ENCODE measurements at regions not wholly inside any gene's neighbourhood (a gene's known extent, or its start where the extent isn't known, plus 50 kb on each side); places are given as distances from the start of the nearest gene placed in this dataset.
A peak's percentile ranks its signal among the peaks of the same experiment; 100 is the strongest.

GRCh38 chr3:137061186-137061585 is 103.4 kb downstream of the IL20RB start:
- DNase-seq (ENCODE audit: low read depth in 2 of 2): no peak

GRCh38 chr3:137062250-137062649 is 104.5 kb downstream of the IL20RB start:
- no peak for DNase-seq (ENCODE audit: low read depth in 2 of 2)

GRCh38 chr3:137065381-137065780 is 107.6 kb downstream of the IL20RB start:
- no peak for DNase-seq (ENCODE audit: low read depth in 2 of 2)

GRCh38 chr3:137066092-137066491 is 108.3 kb downstream of the IL20RB start:
- DNase-seq (ENCODE audit: low read depth in 2 of 2): no peak

- DNase-seq (ENCODE audit: low read depth in 2 of 2): no peak
These were observed 113.3 kb downstream of the IL20RB start for GRCh38 chr3:137071104-137071503.

GRCh38 chr3:137075020-137075419 is 117.2 kb downstream of the IL20RB start:
- no peak for DNase-seq (ENCODE audit: low read depth in 2 of 2)

GRCh38 chr3:137078040-137078439 is 120.3 kb downstream of the IL20RB start:
- DNase-seq (ENCODE audit: low read depth in 2 of 2): no peak

- DNase-seq (ENCODE audit: low read depth in 2 of 2): no peak
These were observed 121.8 kb downstream of the IL20RB start for GRCh38 chr3:137079571-137079970.

- DNase-seq (ENCODE audit: low read depth in 2 of 2): no peak
These were observed 123.9 kb downstream of the IL20RB start for GRCh38 chr3:137081711-137082110.

- no peak for DNase-seq (ENCODE audit: low read depth in 2 of 2)
These were observed 125.0 kb downstream of the IL20RB start for GRCh38 chr3:137082763-137083162.

- DNase-seq (ENCODE audit: low read depth in 2 of 2): no peak
These were observed 125.5 kb downstream of the IL20RB start for GRCh38 chr3:137083332-137083731.

GRCh38 chr3:137084586-137084985 is 126.8 kb downstream of the IL20RB start:
- DNase-seq (ENCODE audit: low read depth in 2 of 2): no peak

- no peak for DNase-seq (ENCODE audit: low read depth in 2 of 2)
These were observed 139.6 kb downstream of the IL20RB start for GRCh38 chr3:137097386-137097785.

GRCh38 chr3:137097852-137098251 is 140.1 kb downstream of the IL20RB start:
- DNase-seq (ENCODE audit: low read depth in 2 of 2): no peak

GRCh38 chr3:137099364-137100219 is 141.8 kb downstream of the IL20RB start:
- no peak for DNase-seq (ENCODE audit: low read depth in 2 of 2)

- no peak for DNase-seq (ENCODE audit: low read depth in 2 of 2)
These were observed 142.5 kb downstream of the IL20RB start for GRCh38 chr3:137100326-137100725.

GRCh38 chr3:137103739-137104138 is 146.0 kb downstream of the IL20RB start:
- no peak for DNase-seq (ENCODE audit: low read depth in 2 of 2)

GRCh38 chr3:137105277-137105977 is 147.6 kb downstream of the IL20RB start:
- peak; percentile 30 to 32 for DNase-seq (ENCODE audit: low read depth in 2 of 2)

GRCh38 chr3:137106612-137107240 is 148.9 kb downstream of the IL20RB start:
- no peak for DNase-seq (ENCODE audit: low read depth in 2 of 2)

GRCh38 chr3:137108699-137109440 is 151.1 kb downstream of the IL20RB start:
- no peak for DNase-seq (ENCODE audit: low read depth in 2 of 2)

- DNase-seq (ENCODE audit: low read depth in 2 of 2): no peak
These were observed 152.7 kb downstream of the IL20RB start for GRCh38 chr3:137110392-137110996.

All from fibroblast of skin of left quadriceps (primary cell).